Neural crest cell (in vitro differentiated cells): ENCODE measurements at regions not wholly inside any gene's neighbourhood (a gene's known extent, or its start where the extent isn't known, plus 50 kb on each side); places are given as distances from the start of the nearest gene placed in this dataset.

Experiments
- DNase-seq: peaks from one replicate; pipeline ENCODE4 v3.0.0; 2021; ENCODE audit warnings: low read depth, mixed read lengths, low spot score
- H3K27ac Mint-ChIP-seq: one replicate; pipeline ENCODE4 v1.8.0; 2021; ENCODE audit warnings: mild to moderate bottlenecking, mixed read lengths; ENCODE audit not compliant: unreplicated experiment
- H3K27me3 Mint-ChIP-seq: 2 replicates; pipeline ENCODE4 v1.8.0; 2021; ENCODE audit warnings: low read depth, mild to moderate bottlenecking, mixed read lengths
- H3K36me3 Mint-ChIP-seq: 2 replicates; pipeline ENCODE4 v1.8.0; 2021; ENCODE audit warnings: low read depth, mild to moderate bottlenecking, mixed read lengths
- H3K4me1 Mint-ChIP-seq: 2 replicates; pipeline ENCODE4 v1.8.0; 2021; ENCODE audit warnings: mixed read lengths
- H3K4me3 Mint-ChIP-seq: one replicate; pipeline ENCODE4 v1.8.0; 2021; ENCODE audit warnings: mild to moderate bottlenecking, mixed read lengths
- H3K9me3 Mint-ChIP-seq: 2 replicates; pipeline ENCODE4 v1.8.0; 2021; ENCODE audit warnings: mixed read lengths
- TF ChIP-seq, protein P1 (sequence below): fragments of 200-600 bp; sonication (generic); conservative IDR thresholded peaks from 2 replicates; pipeline ENCODE4 v1.5.0; 2021; ENCODE audit warnings: antibody characterized with exemption, mild to moderate bottlenecking

DNA sequence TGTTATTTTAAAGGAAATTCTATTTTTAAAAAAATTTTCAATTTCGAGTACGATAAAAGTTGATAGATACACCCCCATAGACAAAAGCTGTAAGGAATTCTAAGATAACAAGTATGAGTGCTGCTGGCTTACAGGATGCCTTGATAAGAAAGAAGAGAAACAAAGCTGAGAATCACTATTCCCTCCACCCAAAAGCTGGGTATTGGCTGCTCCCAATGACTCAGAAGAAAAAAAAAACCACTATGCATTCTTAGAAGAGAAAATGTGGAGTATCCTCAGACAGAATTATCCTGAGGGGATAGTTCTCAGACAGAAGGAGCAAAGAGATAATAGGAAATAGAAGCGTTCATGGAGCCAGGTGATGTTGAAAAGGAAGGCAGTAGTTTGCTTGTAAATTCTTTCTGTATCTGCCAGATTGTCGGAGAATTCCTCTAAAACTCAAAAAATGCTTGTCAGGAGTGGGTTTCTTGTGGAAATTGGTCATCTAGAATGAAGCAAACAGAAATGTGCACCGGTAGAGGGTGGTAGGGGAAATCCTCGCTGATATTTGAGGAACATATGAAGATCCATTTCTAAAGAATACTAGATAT, 217.5 kb upstream of the ADAMTS3 start:
- Mint-ChIP-seq H3K27me3 (peaks cover 3% of the 10 kb centered on the region), H3K36me3 (no peaks in the 10 kb centered on the region), H3K27ac (no peak overlapping the region), H3K4me3 (no peak overlapping the region), H3K4me1 (no peaks in the 10 kb centered on the region), H3K9me3 (no peaks in the 10 kb centered on the region)
- DNase-seq = no peak
- TF ChIP-seq, protein P1, sequence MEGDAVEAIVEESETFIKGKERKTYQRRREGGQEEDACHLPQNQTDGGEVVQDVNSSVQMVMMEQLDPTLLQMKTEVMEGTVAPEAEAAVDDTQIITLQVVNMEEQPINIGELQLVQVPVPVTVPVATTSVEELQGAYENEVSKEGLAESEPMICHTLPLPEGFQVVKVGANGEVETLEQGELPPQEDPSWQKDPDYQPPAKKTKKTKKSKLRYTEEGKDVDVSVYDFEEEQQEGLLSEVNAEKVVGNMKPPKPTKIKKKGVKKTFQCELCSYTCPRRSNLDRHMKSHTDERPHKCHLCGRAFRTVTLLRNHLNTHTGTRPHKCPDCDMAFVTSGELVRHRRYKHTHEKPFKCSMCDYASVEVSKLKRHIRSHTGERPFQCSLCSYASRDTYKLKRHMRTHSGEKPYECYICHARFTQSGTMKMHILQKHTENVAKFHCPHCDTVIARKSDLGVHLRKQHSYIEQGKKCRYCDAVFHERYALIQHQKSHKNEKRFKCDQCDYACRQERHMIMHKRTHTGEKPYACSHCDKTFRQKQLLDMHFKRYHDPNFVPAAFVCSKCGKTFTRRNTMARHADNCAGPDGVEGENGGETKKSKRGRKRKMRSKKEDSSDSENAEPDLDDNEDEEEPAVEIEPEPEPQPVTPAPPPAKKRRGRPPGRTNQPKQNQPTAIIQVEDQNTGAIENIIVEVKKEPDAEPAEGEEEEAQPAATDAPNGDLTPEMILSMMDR = no peak

DNA sequence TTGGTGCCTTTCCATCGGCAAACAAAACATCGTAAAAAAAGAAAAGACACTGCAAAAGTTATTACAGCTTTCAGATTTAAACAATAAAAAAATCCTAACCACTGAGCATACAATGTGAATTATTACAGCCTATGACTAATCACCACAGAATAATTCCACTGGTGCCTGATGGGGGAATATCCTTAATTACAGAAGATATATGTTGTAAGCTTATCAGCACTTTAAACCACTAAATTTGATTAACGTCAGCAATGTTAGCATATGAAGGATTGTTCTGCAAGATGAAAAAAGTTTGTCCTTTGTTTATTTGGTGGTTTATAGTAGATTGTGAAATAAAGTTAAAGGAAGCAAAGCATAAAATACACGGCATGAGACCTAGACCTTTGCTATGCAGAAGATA, 210.2 kb upstream of the ADAMTS3 start:
- Mint-ChIP-seq H3K27ac (no peak overlapping the region), H3K4me1 (no peaks in the 10 kb centered on the region), H3K27me3 (no peaks in the 10 kb centered on the region), H3K4me3 (no peak overlapping the region), H3K36me3 (no peaks in the 10 kb centered on the region), H3K9me3 (peaks cover 3% of the 10 kb centered on the region)
- no peak for DNase-seq
- TF ChIP-seq, protein P1 = no peak

DNA sequence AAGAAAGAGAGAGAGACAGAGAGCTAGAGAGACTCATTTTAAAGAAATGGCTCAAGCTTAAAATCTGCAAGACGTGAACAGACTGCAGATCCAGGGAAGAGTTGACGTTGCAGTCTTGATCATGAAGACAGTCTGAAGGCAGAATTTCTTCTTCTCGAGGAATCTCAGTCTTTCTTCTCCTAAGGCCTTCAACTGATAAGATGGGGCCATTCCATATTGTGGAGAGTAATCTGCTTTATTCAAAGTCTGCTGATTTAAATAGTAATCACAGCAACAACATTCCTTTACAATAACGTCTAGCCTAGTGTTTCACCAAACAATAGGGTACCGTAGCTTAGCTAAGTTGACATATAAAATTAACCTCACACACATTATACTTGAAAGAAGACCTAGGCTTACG, 208.4 kb upstream of the ADAMTS3 start:
- no peaks in the 10 kb centered on the region for H3K36me3 Mint-ChIP-seq
- H3K4me1 Mint-ChIP-seq = no peaks in the 10 kb centered on the region
- no peaks in the 10 kb centered on the region for H3K27me3 Mint-ChIP-seq
- no peak overlapping the region for H3K4me3 Mint-ChIP-seq
- H3K27ac Mint-ChIP-seq = no peak overlapping the region
- DNase-seq = no peak
- H3K9me3 Mint-ChIP-seq = peaks cover 3% of the 10 kb centered on the region
- TF ChIP-seq, protein P1 = no peak

DNA sequence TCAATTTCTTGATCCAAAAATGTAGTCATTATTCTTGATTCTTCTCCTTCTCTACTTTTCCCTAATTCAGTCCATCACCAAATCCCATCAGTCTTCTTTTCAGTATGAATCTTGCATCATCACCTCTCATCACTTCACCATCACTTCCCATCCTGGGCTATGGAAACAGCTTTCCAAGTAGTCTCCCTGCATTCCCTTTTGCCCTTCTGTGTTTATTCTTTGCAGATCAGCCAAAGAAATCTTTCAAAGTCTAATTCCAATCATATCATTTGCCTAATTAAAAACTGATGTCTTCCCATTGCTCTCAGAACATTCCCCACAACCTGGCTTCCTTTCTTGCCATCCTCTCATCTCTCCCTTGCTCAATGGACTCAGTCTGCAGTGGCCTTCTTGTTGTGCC, 201.7 kb upstream of the ADAMTS3 start:
- no peak for DNase-seq
- H3K27ac Mint-ChIP-seq = no peak overlapping the region
- no peak overlapping the region for H3K4me3 Mint-ChIP-seq
- no peaks in the 10 kb centered on the region for H3K27me3 Mint-ChIP-seq
- no peaks in the 10 kb centered on the region for H3K4me1 Mint-ChIP-seq
- TF ChIP-seq, protein P1 = no peak
- H3K36me3 Mint-ChIP-seq = no peaks in the 10 kb centered on the region
- H3K9me3 Mint-ChIP-seq = no peaks in the 10 kb centered on the region

DNA sequence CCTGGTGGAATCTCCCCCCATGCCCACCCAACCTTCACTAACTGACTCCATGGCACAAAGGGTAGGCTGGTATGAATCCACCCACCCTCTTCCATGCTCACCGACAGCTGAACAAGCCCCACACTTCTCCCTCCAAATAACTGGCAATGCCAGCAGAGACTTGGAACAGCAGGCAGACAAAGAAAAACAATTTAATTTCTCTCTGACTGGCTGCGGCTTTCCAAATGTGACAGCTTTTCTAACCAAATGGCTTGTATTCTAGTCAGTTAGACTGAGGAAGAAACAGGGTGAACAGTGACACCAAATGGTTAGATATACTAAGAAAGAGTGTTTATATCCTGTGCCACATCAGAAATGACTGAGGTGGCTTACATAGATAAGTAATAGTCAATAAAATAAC, 199.3 kb upstream of the ADAMTS3 start:
- Mint-ChIP-seq H3K4me1 (no peaks in the 10 kb centered on the region), H3K27ac (no peak overlapping the region), H3K27me3 (no peaks in the 10 kb centered on the region), H3K4me3 (no peak overlapping the region), H3K36me3 (no peaks in the 10 kb centered on the region), H3K9me3 (no peaks in the 10 kb centered on the region)
- TF ChIP-seq, protein P1 = no peak
- no peak for DNase-seq
